GM19468 (cell line): ENCODE measurements at regions not wholly inside any gene's neighbourhood (a gene's known extent, or its start where the extent isn't known, plus 50 kb on each side); places are given as distances from the start of the nearest gene placed in this dataset.
A peak's percentile ranks its signal among the peaks of the same experiment; 100 is the strongest.

Experiments used
- ATAC-seq: cut with Tn5 transposase; IDR thresholded peaks from one replicate; pipeline ENCODE4 v1.9.1; 2021; ENCODE audit warnings: mild to moderate bottlenecking, moderate library complexity, moderate number of reproducible peaks; ENCODE audit not compliant: unreplicated experiment; ENCODE audit errors: extremely low read depth

GRCh38 chr13:62696490-62696889 lies 1280.8 kb upstream of the PCDH20 start:
- no peak for ATAC-seq

- ATAC-seq = no peak
Measured at GRCh38 chr13:62687732-62688131, 1272.1 kb upstream of the PCDH20 start.

- no peak for ATAC-seq
Measured at GRCh38 chr13:62684359-62684758, 1268.7 kb upstream of the PCDH20 start.

- ATAC-seq = no peak
Measured at GRCh38 chr13:62682788-62683187, 1267.1 kb upstream of the PCDH20 start.

GRCh38 chr13:62678039-62678438 lies 1262.4 kb upstream of the PCDH20 start:
- no peak for ATAC-seq

- ATAC-seq = no peak
Measured at GRCh38 chr13:62663767-62664166, 1248.1 kb upstream of the PCDH20 start.

GRCh38 chr13:62659365-62659764 lies 1243.7 kb upstream of the PCDH20 start:
- ATAC-seq = no peak

- ATAC-seq = no peak
Measured at GRCh38 chr13:62653371-62653770, 1237.7 kb upstream of the PCDH20 start.

- ATAC-seq = peak; percentile 78
Measured at GRCh38 chr13:62643799-62644524, 1228.3 kb upstream of the PCDH20 start.

- ATAC-seq = no peak
Measured at GRCh38 chr13:62643007-62643483, 1227.4 kb upstream of the PCDH20 start.

- ATAC-seq = no peak
Measured at GRCh38 chr13:62635161-62635560, 1219.5 kb upstream of the PCDH20 start.

GRCh38 chr13:62633448-62633847 lies 1217.8 kb upstream of the PCDH20 start:
- ATAC-seq = no peak

GRCh38 chr13:62631619-62632018 lies 1216.0 kb upstream of the PCDH20 start:
- ATAC-seq = no peak

GRCh38 chr13:62631124-62631523 lies 1215.5 kb upstream of the PCDH20 start:
- no peak for ATAC-seq

- ATAC-seq = no peak
Measured at GRCh38 chr13:62629618-62630017, 1214.0 kb upstream of the PCDH20 start.

- no peak for ATAC-seq
Measured at GRCh38 chr13:62627226-62627625, 1211.6 kb upstream of the PCDH20 start.

- no peak for ATAC-seq
Measured at GRCh38 chr13:62626771-62627170, 1211.1 kb upstream of the PCDH20 start.

GRCh38 chr13:62625214-62625881 lies 1209.7 kb upstream of the PCDH20 start:
- no peak for ATAC-seq

- ATAC-seq = no peak
Measured at GRCh38 chr13:62613819-62614218, 1198.2 kb upstream of the PCDH20 start.

GRCh38 chr13:62611343-62611742 lies 1195.7 kb upstream of the PCDH20 start:
- no peak for ATAC-seq

- no peak for ATAC-seq
Measured at GRCh38 chr13:62598708-62599107, 1183.1 kb upstream of the PCDH20 start.

- ATAC-seq = no peak
Measured at GRCh38 chr13:62595976-62596375, 1180.3 kb upstream of the PCDH20 start.
